Caco-2 (cell line): ENCODE measurements at regions not wholly inside any gene's neighbourhood (a gene's known extent, or its start where the extent isn't known, plus 50 kb on each side); places are given as distances from the start of the nearest gene placed in this dataset.
A peak's percentile ranks its signal among the peaks of the same experiment; 100 is the strongest.

ENCODE experiments used
- BruUV-seq: library from RNA; stranded (reverse); fragments of 400-500 nt; replicated peaks from 2 replicates; lab custom pipeline; 2021; lab: Mats Ljungman, UMichigan
- CTCF ChIA-PET: fragments of 300-600 bp; sonication (Branson Sonifier 250); formaldehyde crosslinking; loops from one replicate; lab custom pipeline; 2022; ENCODE audit warnings: antibody characterized with exemption; lab: Charles Lee
- POLR2A ChIA-PET: fragments of 300-600 bp; sonication (Branson Sonifier 250); formaldehyde crosslinking; loops from one replicate; lab custom pipeline; 2022; ENCODE audit warnings: antibody characterized with exemption; lab: Charles Lee
- DNase-seq, 2 experiments: peaks; one replicate each; pipeline versions ENCODE4 v3.0.0 to v3.0.0-alpha.2; 2020 to 2022
- H3K27me3 ChIP-seq: replicated peaks from 2 replicates; pipeline ENCODE4 v1.6.0; 2011; ENCODE audit warnings: low read length; ENCODE audit not compliant: control insufficient read depth, insufficient read depth
- H3K36me3 ChIP-seq: 2 replicates; pipeline ENCODE4 v1.5.1; 2011; ENCODE audit warnings: low read length; ENCODE audit not compliant: control insufficient read depth, insufficient read depth
- H3K4me1 ChIP-seq: fragments of 250-450 bp; sonication (Bioruptor Pico); 2 replicates; pipeline ENCODE4 v1.5.1; 2020; ENCODE audit warnings: mild to moderate bottlenecking
- H3K4me3 ChIP-seq: 2 replicates; pipeline ENCODE4 v1.5.1; 2011; ENCODE audit warnings: low read depth, mild to moderate bottlenecking, control low read depth, low read length
- H3K9me3 ChIP-seq: fragments of 250-450 bp; sonication (Bioruptor Pico); 2 replicates; pipeline ENCODE4 v1.5.1; 2020; ENCODE audit warnings: mild to moderate bottlenecking, moderate library complexity
- H3K27ac Mint-ChIP-seq: one replicate; pipeline ENCODE4 v1.8.0; 2022; ENCODE audit warnings: mixed read lengths; ENCODE audit not compliant: unreplicated experiment
- H3K27me3 Mint-ChIP-seq: one replicate; pipeline ENCODE4 v1.8.0; 2022; ENCODE audit warnings: mixed read lengths; ENCODE audit not compliant: insufficient read depth, unreplicated experiment
- H3K36me3 Mint-ChIP-seq: one replicate; pipeline ENCODE4 v1.8.0; 2022; ENCODE audit warnings: mild to moderate bottlenecking, mixed read lengths; ENCODE audit not compliant: insufficient read depth, unreplicated experiment
- H3K4me1 Mint-ChIP-seq: one replicate; pipeline ENCODE4 v1.8.0; 2022; ENCODE audit warnings: low read depth, mixed read lengths; ENCODE audit not compliant: unreplicated experiment
- H3K4me3 Mint-ChIP-seq: one replicate; pipeline ENCODE4 v1.8.0; 2022; ENCODE audit warnings: mild to moderate bottlenecking, moderate library complexity, mixed read lengths; ENCODE audit not compliant: unreplicated experiment
- H3K9me3 Mint-ChIP-seq: one replicate; pipeline ENCODE4 v1.8.0; 2022; ENCODE audit warnings: mixed read lengths; ENCODE audit not compliant: unreplicated experiment
- CTCF ChIP-seq, 2 experiments: fragments of 200-600 bp in 1 of 2; IDR thresholded peaks; 1 replicate in 1 of 2; 2 replicates in 1 of 2; pipeline versions ENCODE4 v1.5.1 to v1.8.0; 2011 to 2022; ENCODE audit warnings: antibody characterized with exemption in 1 of 2, control low read depth in 1 of 2, inconsistent platforms in 1 of 2, low read depth in 1 of 2, low read length in 1 of 2, mild to moderate bottlenecking in 1 of 2, moderate library complexity in 1 of 2; ENCODE audit not compliant: insufficient read depth in 1 of 2, severe bottlenecking in 1 of 2, unreplicated experiment in 1 of 2
- intact Hi-C: fragments of 100-400 bp; cut with micrococcal nuclease; formaldehyde crosslinking; loops from one replicate; pipeline ENCODE4 v1.10.0; 2022; ENCODE audit not compliant: unreplicated experiment

GRCh38 chr6:19446570-19446969, 390.6 kb upstream of the ID4 start:
- Mint-ChIP-seq H3K9me3 (no peaks in the 10 kb centered on the region), H3K27me3 (peaks cover 2% of the 10 kb centered on the region), H3K4me1 (no peaks in the 10 kb centered on the region), H3K4me3 (no peak overlapping the region), H3K36me3 (no peaks in the 10 kb centered on the region), H3K27ac (no peak overlapping the region)
- CTCF ChIA-PET, result no interaction called here
- POLR2A ChIA-PET, result no interaction called here
- Histone ChIP-seq H3K27me3 (no peaks in the 10 kb centered on the region), H3K4me1 (no peaks in the 10 kb centered on the region), H3K36me3 (no peaks in the 10 kb centered on the region), H3K4me3 (no peak overlapping the region), H3K9me3 (no peaks in the 10 kb centered on the region)
- intact Hi-C loops, result no loop called here
- no peak for TF ChIP-seq CTCF (IDR thresholded peaks at IDR 0.05; ENCODE audit: insufficient read depth in 1 of 2, low read depth in 1 of 2, low read length in 1 of 2, severe bottlenecking in 1 of 2, unreplicated experiment in 1 of 2)
- no TSS peak for BruUV-seq
- no peak for DNase-seq

- Histone ChIP-seq H3K9me3 (no peaks in the 10 kb centered on the region), H3K27me3 (no peaks in the 10 kb centered on the region), H3K4me1 (no peaks in the 10 kb centered on the region; the same call in 1 of the 2 replicates), H3K4me3 (no peak overlapping the region), H3K36me3 (no peaks in the 10 kb centered on the region)
- intact Hi-C loops, result no loop called here
- H3K36me3 Mint-ChIP-seq, result no peaks in the 10 kb centered on the region
- CTCF ChIA-PET, result no interaction called here
- BruUV-seq, result no TSS peak
- no peak for DNase-seq
- no peak overlapping the region for H3K4me3 Mint-ChIP-seq
- H3K9me3 Mint-ChIP-seq, result no peaks in the 10 kb centered on the region
- peaks cover 5% of the 10 kb centered on the region for H3K4me1 Mint-ChIP-seq
- no peak for TF ChIP-seq CTCF (IDR thresholded peaks at IDR 0.05; ENCODE audit: insufficient read depth in 1 of 2, low read depth in 1 of 2, low read length in 1 of 2, severe bottlenecking in 1 of 2, unreplicated experiment in 1 of 2)
- POLR2A ChIA-PET, result no interaction called here
- H3K27ac Mint-ChIP-seq, result no peak overlapping the region
- H3K27me3 Mint-ChIP-seq, result no peaks in the 10 kb centered on the region
Measured at GRCh38 chr6:19450651-19451050, 386.5 kb upstream of the ID4 start.

GRCh38 chr6:19452495-19452894, 384.7 kb upstream of the ID4 start:
- POLR2A ChIA-PET, result no interaction called here
- TF ChIP-seq CTCF (IDR thresholded peaks at IDR 0.05; ENCODE audit: insufficient read depth in 1 of 2, low read depth in 1 of 2, low read length in 1 of 2, severe bottlenecking in 1 of 2, unreplicated experiment in 1 of 2), result no peak
- no peak overlapping the region for H3K27ac Mint-ChIP-seq

More at GRCh38 chr6:19452495-19452894, 384.7 kb upstream of the ID4 start:
- DNase-seq, result peak in 1 of 2 experiments; percentile 7
- H3K4me1 ChIP-seq, result no peaks in the 10 kb centered on the region; the same call in 1 of the 2 replicates
- BruUV-seq, result no TSS peak
- no peaks in the 10 kb centered on the region for H3K9me3 Mint-ChIP-seq
- intact Hi-C loops, result no loop called here
- no peak overlapping the region for H3K4me3 Mint-ChIP-seq
- H3K4me3 ChIP-seq, result no peak overlapping the region
- H3K4me1 Mint-ChIP-seq, result peaks cover 5% of the 10 kb centered on the region
- H3K27me3 Mint-ChIP-seq, result no peaks in the 10 kb centered on the region
- no peaks in the 10 kb centered on the region for H3K27me3 ChIP-seq
- CTCF ChIA-PET, result no interaction called here
- H3K36me3 ChIP-seq, result no peaks in the 10 kb centered on the region
- H3K9me3 ChIP-seq, result no peaks in the 10 kb centered on the region
- no peaks in the 10 kb centered on the region for H3K36me3 Mint-ChIP-seq
